Stomach (tissue), 4 donors: ENCODE measurements at regions not wholly inside any gene's neighbourhood (a gene's known extent, or its start where the extent isn't known, plus 50 kb on each side); places are given as distances from the start of the nearest gene placed in this dataset.

Experiments
- CTCF ChIP-seq, 7 experiments: fragments of 450-650 bp in 4 of 7; fragments of 200-600 bp in 3 of 7; sonication (generic) in 3 of 7; IDR thresholded peaks; one replicate each; pipeline ENCODE4 v1.5.1; 2016 to 2019; ENCODE audit warnings: antibody characterized with exemption in 7 of 7, control low read depth in 2 of 7, mild to moderate bottlenecking in 1 of 7
- EP300 ChIP-seq: sonication (generic); formaldehyde crosslinking; IDR thresholded peaks from one replicate; pipeline ENCODE4 v1.6.1; 2017; ENCODE audit warnings: antibody characterized with exemption
- POLR2A ChIP-seq, 4 donors: fragments of 450-650 bp; IDR thresholded peaks; one replicate each; pipeline ENCODE4 v1.6.1; 2016; ENCODE audit warnings: antibody characterized with exemption in 4 of 4, control low read depth in 2 of 4, mild to moderate bottlenecking in 1 of 4, moderate library complexity in 1 of 4
- POLR2AphosphoS5 ChIP-seq, 3 donors: sonication (generic); formaldehyde crosslinking; IDR thresholded peaks; one replicate each; pipeline ENCODE4 v1.6.1; 2016; ENCODE audit warnings: antibody characterized with exemption in 3 of 3

DNA sequence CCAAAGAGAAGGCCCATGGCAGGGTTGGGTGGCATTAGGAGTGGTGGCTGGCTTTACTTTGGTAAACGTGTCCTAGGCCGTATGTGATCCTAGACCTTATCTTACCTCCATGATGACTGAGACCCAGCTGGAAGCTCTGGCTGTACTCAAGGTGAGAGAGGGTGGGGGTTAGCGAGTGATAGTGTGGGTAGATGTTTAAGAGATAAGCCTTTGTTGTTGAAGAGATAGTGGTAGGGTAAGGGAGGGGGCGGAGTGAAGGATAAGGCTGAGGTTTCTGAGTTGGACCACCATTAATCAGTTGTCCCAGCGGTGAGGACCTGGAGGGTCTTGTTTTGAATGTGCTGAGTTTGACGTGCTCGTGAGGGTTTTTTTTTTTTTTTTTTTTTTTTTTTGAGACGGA lies 61.5 kb upstream of the ULK4 start:
- TF ChIP-seq POLR2A (IDR thresholded peaks at IDR 0.05) (no peak), POLR2AphosphoS5 (IDR thresholded peaks at IDR 0.05) (no peak), CTCF (IDR thresholded peaks at IDR 0.05) (no peak), EP300 (no peak)
